ENCODE measurements at regions not wholly inside any gene's neighbourhood (a gene's known extent, or its start where the extent isn't known, plus 50 kb on each side); places are given as distances from the start of the nearest gene placed in this dataset.

DNA sequence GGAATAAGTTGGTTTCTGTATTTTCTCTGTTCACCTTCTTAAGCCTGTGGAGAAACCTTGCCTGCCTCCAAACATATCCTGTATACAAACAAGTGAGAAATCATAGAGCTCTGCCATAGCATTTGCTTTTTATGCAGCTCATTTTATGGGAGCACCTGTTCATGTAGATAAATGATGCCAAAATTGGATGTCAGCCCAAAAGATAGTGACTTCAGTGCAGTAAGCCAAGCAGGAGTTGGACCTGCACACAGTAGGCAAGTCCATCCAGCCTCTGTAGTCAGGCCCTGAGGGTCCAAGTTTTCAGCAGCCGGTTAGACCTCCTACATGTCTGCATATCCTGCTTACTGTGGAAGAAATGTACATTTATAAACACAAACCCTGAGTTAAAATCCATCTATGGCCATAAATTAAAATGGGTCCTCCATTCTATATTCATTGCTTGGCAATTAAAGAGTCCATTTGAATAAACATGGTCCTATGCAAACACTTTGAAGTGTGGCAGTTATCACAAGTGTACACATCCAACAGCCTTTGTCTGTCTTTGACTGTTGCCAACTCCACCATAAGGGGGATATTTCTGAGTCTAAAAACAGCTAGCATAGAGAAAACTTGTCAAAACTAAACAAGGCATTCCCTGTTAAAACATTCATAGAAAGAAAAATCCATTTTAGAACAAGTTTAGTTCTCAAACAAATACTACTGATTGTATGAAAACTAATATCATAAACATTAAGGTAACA lies 847.8 kb downstream of the RPS29 start:
- no peak overlapping the region for H3K4me3 ChIP-seq (replicated peaks in 1 of 2; ENCODE audit: low read depth in 2 of 2, low read length in 2 of 2)
- DNase-seq (ENCODE audit: low read depth in 2 of 2): no peak
- TF ChIP-seq, protein P1, sequence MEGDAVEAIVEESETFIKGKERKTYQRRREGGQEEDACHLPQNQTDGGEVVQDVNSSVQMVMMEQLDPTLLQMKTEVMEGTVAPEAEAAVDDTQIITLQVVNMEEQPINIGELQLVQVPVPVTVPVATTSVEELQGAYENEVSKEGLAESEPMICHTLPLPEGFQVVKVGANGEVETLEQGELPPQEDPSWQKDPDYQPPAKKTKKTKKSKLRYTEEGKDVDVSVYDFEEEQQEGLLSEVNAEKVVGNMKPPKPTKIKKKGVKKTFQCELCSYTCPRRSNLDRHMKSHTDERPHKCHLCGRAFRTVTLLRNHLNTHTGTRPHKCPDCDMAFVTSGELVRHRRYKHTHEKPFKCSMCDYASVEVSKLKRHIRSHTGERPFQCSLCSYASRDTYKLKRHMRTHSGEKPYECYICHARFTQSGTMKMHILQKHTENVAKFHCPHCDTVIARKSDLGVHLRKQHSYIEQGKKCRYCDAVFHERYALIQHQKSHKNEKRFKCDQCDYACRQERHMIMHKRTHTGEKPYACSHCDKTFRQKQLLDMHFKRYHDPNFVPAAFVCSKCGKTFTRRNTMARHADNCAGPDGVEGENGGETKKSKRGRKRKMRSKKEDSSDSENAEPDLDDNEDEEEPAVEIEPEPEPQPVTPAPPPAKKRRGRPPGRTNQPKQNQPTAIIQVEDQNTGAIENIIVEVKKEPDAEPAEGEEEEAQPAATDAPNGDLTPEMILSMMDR (IDR thresholded peaks at IDR 0.05; ENCODE audit: low read depth, low read length): no peak

DNA sequence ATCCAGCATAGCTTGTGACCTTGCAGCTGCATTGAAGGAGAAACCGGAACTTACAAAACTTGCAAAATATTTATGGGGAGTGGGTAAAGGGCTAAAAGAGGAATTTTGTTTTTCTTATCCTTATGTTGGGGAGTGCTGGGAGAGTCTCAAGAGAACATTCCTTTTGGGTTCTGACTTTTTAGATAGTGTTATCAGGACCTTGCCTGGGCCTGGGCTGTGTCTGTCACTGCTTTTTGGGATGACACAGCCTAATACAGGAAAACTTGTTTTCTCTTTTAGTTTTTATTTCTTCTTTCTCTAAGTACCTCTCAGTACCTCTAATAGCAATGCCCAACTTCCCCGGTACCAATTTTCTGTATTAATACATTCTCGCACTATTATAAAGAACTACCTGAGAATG lies 850.6 kb downstream of the RPS29 start:
- H3K4me3 ChIP-seq (replicated peaks in 1 of 2; ENCODE audit: low read depth in 2 of 2, low read length in 2 of 2): no peak overlapping the region
- TF ChIP-seq, protein P1 (IDR thresholded peaks at IDR 0.05; ENCODE audit: low read depth, low read length): no peak
- DNase-seq (ENCODE audit: low read depth in 2 of 2): no peak

DNA sequence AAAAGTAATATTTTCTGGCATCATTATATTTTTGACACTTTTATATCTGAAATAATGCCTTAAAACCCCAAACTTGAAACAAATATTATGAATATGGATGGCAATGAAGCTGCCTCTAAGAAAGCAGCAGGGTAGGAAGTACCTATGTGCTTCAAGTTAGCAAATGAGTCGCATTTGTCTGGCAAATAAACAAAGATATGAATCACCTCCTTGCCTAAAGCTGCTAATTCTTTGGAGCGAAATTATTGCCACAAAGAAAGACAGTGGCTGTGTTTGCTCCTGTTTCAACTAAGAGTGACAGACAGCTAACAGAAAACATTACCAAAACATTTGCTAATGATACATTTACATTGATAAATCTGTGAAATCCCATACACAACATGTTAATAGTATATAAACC lies 854.9 kb downstream of the RPS29 start:
- TF ChIP-seq, protein P1 (IDR thresholded peaks at IDR 0.05; ENCODE audit: low read depth, low read length): no peak
- H3K4me3 ChIP-seq (replicated peaks in 1 of 2; ENCODE audit: low read depth in 2 of 2, low read length in 2 of 2): no peak overlapping the region
- DNase-seq (ENCODE audit: low read depth in 2 of 2): no peak

DNA sequence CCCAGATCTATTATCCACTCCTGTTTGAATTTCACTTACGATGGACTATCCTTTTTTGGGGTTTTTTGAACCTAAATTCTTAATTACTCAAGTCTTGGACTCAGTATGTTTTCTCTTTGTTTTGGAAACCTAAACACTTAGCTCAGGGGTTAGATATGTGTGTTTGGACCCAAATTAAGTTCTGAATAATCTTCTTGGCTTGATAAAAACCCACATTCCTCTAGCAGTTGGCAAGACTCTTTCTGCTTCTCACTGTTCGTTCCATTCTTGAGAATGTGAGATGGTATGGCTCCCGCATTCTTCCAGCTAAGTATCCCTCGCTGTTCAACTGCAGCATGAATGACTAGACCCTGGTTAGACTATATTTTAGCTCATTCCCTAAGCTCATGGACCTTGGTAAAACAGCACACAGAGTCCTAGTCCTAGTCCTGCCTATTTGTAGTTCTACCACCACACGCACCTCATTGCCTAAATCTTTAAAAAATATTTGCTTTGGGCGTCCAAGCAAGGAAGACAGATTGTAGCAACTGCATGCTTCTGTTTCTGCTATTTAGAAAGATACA lies 860.0 kb downstream of the RPS29 start:
- TF ChIP-seq, protein P1 (IDR thresholded peaks at IDR 0.05; ENCODE audit: low read depth, low read length): no peak
- peak in 1 of 2 donors; percentile 26 for DNase-seq (ENCODE audit: low read depth in 2 of 2)
- H3K4me3 ChIP-seq (replicated peaks in 1 of 2; ENCODE audit: low read depth in 2 of 2, low read length in 2 of 2): no peak overlapping the region

DNA sequence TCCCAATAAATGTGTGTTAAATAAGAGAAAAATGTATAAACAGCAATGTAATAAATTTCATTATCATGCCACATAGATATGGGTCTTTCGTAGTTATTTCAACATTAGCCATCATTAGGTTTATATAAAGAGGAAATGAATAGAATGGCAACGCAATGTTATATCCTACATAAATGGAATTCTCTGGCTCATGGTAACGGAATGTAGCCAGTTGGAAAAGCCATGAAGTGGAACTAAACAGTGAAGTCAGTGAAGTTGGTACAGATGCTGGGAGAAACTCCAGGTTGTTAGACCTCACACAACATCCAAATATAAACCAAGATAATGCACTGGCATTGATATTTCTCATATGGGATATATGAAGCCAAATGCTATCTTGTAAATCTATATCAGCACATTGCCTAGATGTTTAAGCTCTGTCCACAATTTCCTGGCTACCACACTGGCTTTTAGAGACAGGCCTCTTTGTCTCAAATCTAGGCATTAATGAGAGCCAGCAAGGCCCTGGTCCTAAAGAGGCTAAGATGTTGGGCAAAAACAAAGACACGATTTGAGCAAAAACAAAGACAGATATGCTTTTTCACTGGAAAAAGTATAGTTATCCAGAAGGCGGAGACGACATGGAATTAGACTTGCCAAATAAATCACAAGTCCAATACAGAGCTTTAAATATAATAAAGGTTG lies 861.0 kb downstream of the RPS29 start:
- TF ChIP-seq, protein P1 (IDR thresholded peaks at IDR 0.05; ENCODE audit: low read depth, low read length): no peak
- H3K4me3 ChIP-seq (replicated peaks in 1 of 2; ENCODE audit: low read depth in 2 of 2, low read length in 2 of 2): no peak overlapping the region
- DNase-seq (ENCODE audit: low read depth in 2 of 2): peak in 1 of 2 donors; percentile 28

DNA sequence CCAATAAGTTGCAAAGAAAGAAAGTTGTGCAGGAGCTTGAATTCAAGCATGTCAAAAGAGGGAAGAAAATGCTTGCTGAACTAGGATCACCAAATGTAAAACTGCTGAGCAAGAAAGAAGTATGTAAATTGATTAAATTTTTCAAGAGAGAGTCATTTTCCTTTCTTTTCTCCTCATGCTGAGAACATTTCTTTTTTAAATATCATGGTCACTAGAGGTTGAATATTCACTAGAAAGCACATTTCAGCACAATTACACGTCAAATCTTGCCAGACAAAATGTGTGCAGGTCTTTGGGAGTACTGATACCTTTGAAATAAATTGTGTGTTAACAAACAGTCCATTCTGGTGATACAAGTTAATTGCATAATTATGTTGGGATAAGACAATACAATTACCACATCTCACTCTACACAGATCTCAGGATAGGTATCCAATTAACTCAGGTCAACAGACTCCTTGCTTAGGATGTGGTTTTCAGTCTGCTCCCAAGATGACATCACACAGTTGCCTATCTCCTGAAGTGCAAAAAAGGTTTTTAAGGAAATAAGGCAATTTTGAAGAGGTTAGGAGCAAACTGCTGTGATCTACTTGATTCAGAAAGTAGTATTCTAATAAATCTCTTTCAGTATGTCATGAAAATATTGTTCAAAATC lies 862.2 kb downstream of the RPS29 start:
- DNase-seq (ENCODE audit: low read depth in 2 of 2): no peak
- TF ChIP-seq, protein P1 (IDR thresholded peaks at IDR 0.05; ENCODE audit: low read depth, low read length): no peak
- H3K4me3 ChIP-seq (replicated peaks in 1 of 2; ENCODE audit: low read depth in 2 of 2, low read length in 2 of 2): no peak overlapping the region
